Right renal cortex interstitium (tissue), 3 donors: ENCODE measurements at regions not wholly inside any gene's neighbourhood (a gene's known extent, or its start where the extent isn't known, plus 50 kb on each side); places are given as distances from the start of the nearest gene placed in this dataset.
A peak's percentile ranks its signal among the peaks of the same experiment; 100 is the strongest.
"Not testable (repeated sequence)": the region's sequence is repeated elsewhere in the genome, so short reads cannot be mapped to it uniquely, and the experiment has no call there.

ENCODE experiments used
- DNase-seq, 3 donors: peaks; one replicate each; pipeline ENCODE4 v3.0.0-alpha.2; 2013; ENCODE audit warnings: low read depth in 3 of 3, low spot score in 2 of 3

- DNase-seq, result peak in 2 of 3 donors; percentile 18 to 21
Measured at GRCh38 chr5:148740966-148741742, 85.3 kb upstream of the ADRB2 start.

- DNase-seq, result not testable (repeated sequence)
Measured at GRCh38 chr5:148741766-148742165, 84.6 kb upstream of the ADRB2 start.

GRCh38 chr5:148744380-148744779 is 82.0 kb upstream of the ADRB2 start:
- DNase-seq, result not testable (repeated sequence)

- DNase-seq, result no peak
Measured at GRCh38 chr5:148746826-148747535, 79.4 kb upstream of the ADRB2 start.

- no peak for DNase-seq
Measured at GRCh38 chr5:148747536-148747906, 78.9 kb upstream of the ADRB2 start.

- DNase-seq, result no peak
Measured at GRCh38 chr5:148748702-148749392, 77.6 kb upstream of the ADRB2 start.

- no peak for DNase-seq
Measured at GRCh38 chr5:148750614-148751013, 75.8 kb upstream of the ADRB2 start.

- no peak for DNase-seq
Measured at GRCh38 chr5:148751025-148751424, 75.4 kb upstream of the ADRB2 start.

GRCh38 chr5:148752375-148752774 is 74.0 kb upstream of the ADRB2 start:
- not testable (repeated sequence) for DNase-seq

GRCh38 chr5:148759101-148759500 is 67.3 kb upstream of the ADRB2 start:
- no peak for DNase-seq

GRCh38 chr5:148760945-148761638 is 65.3 kb upstream of the ADRB2 start:
- no peak for DNase-seq

GRCh38 chr5:148763996-148764395 is 62.4 kb upstream of the ADRB2 start:
- DNase-seq, result no peak

GRCh38 chr5:148765061-148765460 is 61.4 kb upstream of the ADRB2 start:
- no peak for DNase-seq

- no peak for DNase-seq
Measured at GRCh38 chr5:148768806-148769415, 57.5 kb upstream of the ADRB2 start.

- no peak for DNase-seq
Measured at GRCh38 chr5:148769941-148770340, 56.5 kb upstream of the ADRB2 start.

- no peak for DNase-seq
Measured at GRCh38 chr5:148774313-148774712, 52.1 kb upstream of the ADRB2 start.

GRCh38 chr5:148776261-148776660 is 50.1 kb upstream of the ADRB2 start:
- DNase-seq, result no peak
